A549 (cell line): ENCODE measurements at regions not wholly inside any gene's neighbourhood (a gene's known extent, or its start where the extent isn't known, plus 50 kb on each side); places are given as distances from the start of the nearest gene placed in this dataset.

Experiments used
- ATAC-seq, 2 experiments: fragments of 200-7000 bp in 1 of 2; fragments of >200 bp in 1 of 2; cut with Nextera tagmentation in 1 of 2; cut with Tn5 transposase in 1 of 2; 3 replicates each; pipeline versions ENCODE4 v1.8.0 to v1.9.1; 2018 to 2020; ENCODE audit warnings: mild to moderate bottlenecking in 1 of 2, moderate library complexity in 1 of 2
- CTCF ChIA-PET: fragments of 300-600 bp; sonication (Branson Sonifier 250); formaldehyde crosslinking; extraction: SDS; loops from one replicate; lab custom pipeline; 2021; ENCODE audit warnings: antibody characterized with exemption, inconsistent platforms; lab: Yijun Ruan, JAX
- POLR2A ChIA-PET: fragments of 350-600 bp; formaldehyde crosslinking; extraction: SDS; loops from one replicate; lab custom pipeline; 2021; ENCODE audit warnings: antibody characterized with exemption, inconsistent platforms; lab: Yijun Ruan, JAX
- DNase-seq, 2 experiments: peaks; one replicate each; pipeline versions ENCODE4 v3.0.0 to v3.0.0-alpha.2; 2011 to 2016; ENCODE audit warnings: low read depth in 1 of 2, low spot score in 1 of 2
- FAIRE-seq: peaks from 2 replicates; lab custom pipeline; 2011; peaks lifted over from hg19 to GRCh38; lab: Jason Lieb, UNC
- H3K27ac ChIP-seq, 2 experiments: fragments of >200 bp; sonication (Bioruptor Twin); formaldehyde crosslinking; 3 replicates each; pipeline ENCODE4 v1.5.1; 2016 to 2017
- H3K4me1 ChIP-seq: fragments of >200 bp; sonication (Bioruptor Twin); formaldehyde crosslinking; 3 replicates; pipeline ENCODE4 v1.6.1; 2016
- H3K4me2 ChIP-seq: fragments of >200 bp; sonication (Bioruptor Twin); formaldehyde crosslinking; 3 replicates; pipeline ENCODE4 v1.6.1; 2016
- H3K4me3 ChIP-seq: fragments of >200 bp; sonication (Bioruptor Twin); formaldehyde crosslinking; 3 replicates; pipeline ENCODE4 v1.5.1; 2016
- H3K9me3 ChIP-seq: fragments of >200 bp; sonication (Bioruptor Twin); formaldehyde crosslinking; 3 replicates; pipeline ENCODE4 v1.6.1; 2016
- CBX8 ChIP-seq: fragments of 200-600 bp; sonication (generic); IDR thresholded peaks from 2 replicates; pipeline ENCODE4 v1.6.1; 2016
- CHD2 ChIP-seq: fragments of 150-350 bp; IDR thresholded peaks from 2 replicates; pipeline ENCODE4 v1.6.1; 2014; ENCODE audit warnings: low read length; ENCODE audit not compliant: partially characterized antibody
- CHD4 ChIP-seq: fragments of 200-600 bp; sonication (generic); IDR thresholded peaks from 2 replicates; pipeline ENCODE4 v1.6.1; 2016; ENCODE audit warnings: antibody characterized with exemption, mild to moderate bottlenecking, borderline replicate concordance
- EHF ChIP-seq: fragments of 250-450 bp; sonication (Bioruptor Pico); IDR thresholded peaks from 2 replicates; pipeline ENCODE4 v1.5.0; 2020; ENCODE audit warnings: mild to moderate bottlenecking
- EHMT2 ChIP-seq: fragments of 200-600 bp; sonication (generic); IDR thresholded peaks from 2 replicates; pipeline ENCODE4 v1.6.1; 2016; ENCODE audit warnings: antibody characterized with exemption, low read depth, mild to moderate bottlenecking, moderate library complexity
- FOXS1 ChIP-seq: fragments of 250-450 bp; sonication (Bioruptor Pico); IDR thresholded peaks from 2 replicates; pipeline ENCODE4 v1.5.0; 2020; ENCODE audit warnings: mild to moderate bottlenecking, moderate library complexity
- HES2 ChIP-seq: fragments of >200 bp; sonication (Bioruptor Twin); formaldehyde crosslinking; IDR thresholded peaks from 2 replicates; pipeline ENCODE4 v1.6.1; 2016
- HEYL ChIP-seq: fragments of 250-450 bp; sonication (Bioruptor Pico); IDR thresholded peaks from 2 replicates; pipeline ENCODE4 v1.8.0; 2021; ENCODE audit warnings: mild to moderate bottlenecking, moderate library complexity
- HOXB5 ChIP-seq: fragments of 250-450 bp; sonication (Bioruptor Pico); IDR thresholded peaks from 2 replicates; pipeline ENCODE4 v1.5.0; 2020; ENCODE audit warnings: mild to moderate bottlenecking, moderate library complexity
- JUNB ChIP-seq: fragments of >200 bp; sonication (Bioruptor Twin); formaldehyde crosslinking; IDR thresholded peaks from 2 replicates; pipeline ENCODE4 v1.6.1; 2016
- MAFK ChIP-seq: fragments of 450-650 bp; IDR thresholded peaks from 2 replicates; pipeline ENCODE4 v1.6.1; 2014; ENCODE audit not compliant: partially characterized antibody
- MYC ChIP-seq: IDR thresholded peaks from 2 replicates; pipeline ENCODE4 v1.6.1; 2012; ENCODE audit warnings: mild to moderate bottlenecking, inconsistent platforms, low read length, improper control_type of control experiment, borderline replicate concordance
- NFE2L2 ChIP-seq: fragments of 150-350 bp; conservative IDR thresholded peaks from 2 replicates; pipeline ENCODE4 v1.6.1; 2014; ENCODE audit warnings: low read length
- NPAS2 ChIP-seq: fragments of 250-450 bp; sonication (Bioruptor Pico); IDR thresholded peaks from 2 replicates; pipeline ENCODE4 v1.8.0; 2022; ENCODE audit warnings: mild to moderate bottlenecking, moderate library complexity, borderline replicate concordance
- NR3C1 ChIP-seq: fragments of >200 bp; sonication (Bioruptor Twin); formaldehyde crosslinking; IDR thresholded peaks from 3 replicates; pipeline ENCODE4 v1.6.1; 2017
- POLR2AphosphoS2 ChIP-seq: conservative IDR thresholded peaks from 2 replicates; pipeline ENCODE4 v1.6.1; 2012; ENCODE audit warnings: low read length, improper control_type of control experiment, inconsistent platforms
- RAD21 ChIP-seq, 2 experiments: fragments of >200 bp in 1 of 2; sonication (Bioruptor Twin) in 1 of 2; formaldehyde crosslinking in 1 of 2; IDR thresholded peaks in 1 of 2; conservative IDR thresholded peaks in 1 of 2; 2 replicates in 1 of 2; 3 replicates in 1 of 2; pipeline ENCODE4 v1.6.1; 2012 to 2018; ENCODE audit warnings: inconsistent platforms in 1 of 2
- RFX5 ChIP-seq: fragments of 450-650 bp; IDR thresholded peaks from 2 replicates; pipeline ENCODE4 v1.7.1; 2014; ENCODE audit warnings: antibody characterized with exemption, mild to moderate bottlenecking, moderate library complexity
- SMC3 ChIP-seq: fragments of >200 bp; sonication (Bioruptor Twin); formaldehyde crosslinking; IDR thresholded peaks from 3 replicates; pipeline ENCODE4 v1.6.1; 2018; ENCODE audit warnings: inconsistent platforms
- ZSCAN20 ChIP-seq: fragments of 250-450 bp; sonication (Bioruptor Pico); IDR thresholded peaks from 2 replicates; pipeline ENCODE4 v1.8.0; 2022; ENCODE audit warnings: mild to moderate bottlenecking, moderate library complexity
- WGBS: methylation state at CpG from one replicate; pipeline ENCODE4 v1.1.6; 2017; ENCODE audit errors: missing lambda C conversion rate; 5-methylcytosine and 5-hydroxymethylcytosine counted together
- TF ChIP-seq, protein P1 (sequence below): fragments of >200 bp; sonication (Bioruptor Twin); formaldehyde crosslinking; IDR thresholded peaks from 3 replicates; pipeline ENCODE4 v1.6.1; 2016

GRCh38 chr16:48102083-48103008, 53.4 kb downstream of the ABCC12 start:
- ATAC-seq = no peak
- 81% methylated on average over 15 of the region's 15 CpGs for WGBS
- Histone ChIP-seq H3K27ac (no peak overlapping the region), H3K4me1 (no peaks in the 10 kb centered on the region), H3K4me2 (no peak overlapping the region), H3K4me3 (no peak overlapping the region), H3K9me3 (no peaks in the 10 kb centered on the region)
- POLR2A ChIA-PET = no interaction called here
- no peak for FAIRE-seq
- TF ChIP-seq CBX8 = no peak
- no peak for TF ChIP-seq FOXS1 (CRISPR knock-in tag)
- no peak for TF ChIP-seq RAD21 (conservative IDR thresholded peaks at IDR 0.05 in 1 of 2, IDR thresholded peaks at IDR 0.05 in 1 of 2)
- TF ChIP-seq JUNB = no peak
- no peak for TF ChIP-seq POLR2AphosphoS2
- TF ChIP-seq, protein P1, sequence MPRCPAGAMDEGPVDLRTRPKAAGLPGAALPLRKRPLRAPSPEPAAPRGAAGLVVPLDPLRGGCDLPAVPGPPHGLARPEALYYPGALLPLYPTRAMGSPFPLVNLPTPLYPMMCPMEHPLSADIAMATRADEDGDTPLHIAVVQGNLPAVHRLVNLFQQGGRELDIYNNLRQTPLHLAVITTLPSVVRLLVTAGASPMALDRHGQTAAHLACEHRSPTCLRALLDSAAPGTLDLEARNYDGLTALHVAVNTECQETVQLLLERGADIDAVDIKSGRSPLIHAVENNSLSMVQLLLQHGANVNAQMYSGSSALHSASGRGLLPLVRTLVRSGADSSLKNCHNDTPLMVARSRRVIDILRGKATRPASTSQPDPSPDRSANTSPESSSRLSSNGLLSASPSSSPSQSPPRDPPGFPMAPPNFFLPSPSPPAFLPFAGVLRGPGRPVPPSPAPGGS = no peak
- no peak for TF ChIP-seq HEYL
- no peak for TF ChIP-seq HOXB5
- TF ChIP-seq SMC3 = no peak
- no peak for TF ChIP-seq HES2
- TF ChIP-seq NR3C1 = no peak
- TF ChIP-seq CHD2 = no peak
- no peak for TF ChIP-seq NFE2L2
- no peak for TF ChIP-seq RFX5
- no peak for DNase-seq
- CTCF ChIA-PET = interaction anchor here (0.9 to 2.5 kb wide), 5 partner anchors 9 to 1221 kb away, joined by 3 to 6 read pairs (median 4); no protein-coding TSS in a partner anchor

DNA sequence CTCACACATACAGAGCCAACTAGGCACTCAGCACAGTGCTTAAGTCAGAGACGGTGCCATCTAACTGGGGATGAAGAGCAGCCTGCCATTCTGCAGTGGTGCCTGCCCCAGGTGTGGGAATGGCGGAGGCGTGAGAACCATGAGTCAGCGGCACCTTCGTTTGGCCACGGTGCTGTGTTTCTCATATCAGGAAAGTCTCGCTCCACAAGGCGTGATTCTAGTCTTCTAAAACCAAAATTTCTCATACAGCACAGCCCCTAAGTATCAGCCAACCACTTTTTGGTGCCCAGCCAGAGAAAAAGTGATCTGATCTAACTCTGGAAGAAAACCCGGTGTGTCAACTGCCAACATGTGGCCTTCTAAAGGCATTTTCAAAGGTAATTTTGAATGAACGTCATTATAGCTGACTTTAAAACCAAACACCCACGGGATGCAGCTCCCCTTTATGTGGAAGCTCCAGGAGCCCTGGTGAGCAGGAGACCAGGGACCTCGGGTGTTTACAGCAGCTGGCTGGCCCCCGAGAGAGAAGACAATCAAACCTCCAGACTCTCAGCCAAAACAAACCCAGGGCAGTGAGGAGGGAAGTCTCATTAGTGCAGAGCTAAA, 54.6 kb downstream of the ABCC12 start:
- no peak for TF ChIP-seq CHD4
- no peak for TF ChIP-seq MYC
- TF ChIP-seq NPAS2 = no peak
- TF ChIP-seq EHMT2 = no peak
- TF ChIP-seq ZSCAN20 = no peak
- TF ChIP-seq EHF (CRISPR knock-in tag) = no peak
- no peak for TF ChIP-seq MAFK
- TF ChIP-seq, protein P1 = no peak
- TF ChIP-seq CBX8 = no peak
- TF ChIP-seq, all 56 proteins: peak for 0
- Histone ChIP-seq H3K4me1 (no peaks in the 10 kb centered on the region), H3K9me3 (no peaks in the 10 kb centered on the region), H3K4me3 (no peak overlapping the region), H3K4me2 (no peak overlapping the region), H3K27ac (0 out of 6 replicates have a peak overlapping the region, but pooled peaks of 1 of the 2 experiments have one; percentile 11)
- FAIRE-seq = no peak
- DNase-seq = no peak
- ChIA-PET POLR2A (no interaction called here), CTCF (interaction anchor here (0.9 to 2.5 kb wide), 5 partner anchors 8 to 1220 kb away, joined by 3 to 6 read pairs (median 3); no protein-coding TSS in a partner anchor)
- WGBS = 83% methylated on average over 13 of the region's 13 CpGs
- ATAC-seq = no peak
